HCT116 (cell line): ENCODE measurements at regions not wholly inside any gene's neighbourhood (a gene's known extent, or its start where the extent isn't known, plus 50 kb on each side); places are given as distances from the start of the nearest gene placed in this dataset.

Experiments used
- EGR1 ChIP-seq: IDR thresholded peaks from 2 replicates; pipeline ENCODE4 v1.6.1; 2012; ENCODE audit warnings: low read depth
- ELF1 ChIP-seq: IDR thresholded peaks from 2 replicates; pipeline ENCODE4 v1.6.1; 2012; ENCODE audit warnings: low read depth, borderline replicate concordance
- EZH2phosphoT487 ChIP-seq: fragments of 200-600 bp; IDR thresholded peaks from 2 replicates; pipeline ENCODE4 v1.6.1; 2018; ENCODE audit warnings: antibody characterized with exemption, borderline replicate concordance
- FOSL1 ChIP-seq: IDR thresholded peaks from 2 replicates; pipeline ENCODE4 v1.6.1; 2012; ENCODE audit warnings: low read depth
- POLR2A ChIP-seq: IDR thresholded peaks from 2 replicates; pipeline ENCODE4 v1.7.0; 2011; ENCODE audit warnings: borderline replicate concordance; ENCODE audit not compliant: insufficient read depth, insufficient read length; ENCODE audit errors: extremely low read depth
- POLR2AphosphoS5 ChIP-seq: IDR thresholded peaks from 2 replicates; pipeline ENCODE4 v1.6.1; 2011; ENCODE audit warnings: mild to moderate bottlenecking, low read depth, low read length, moderate library complexity
- RAD21 ChIP-seq: IDR thresholded peaks from 2 replicates; pipeline ENCODE4 v1.6.1; 2012; ENCODE audit warnings: low read depth, mild to moderate bottlenecking
- SIN3A ChIP-seq: IDR thresholded peaks from 2 replicates; pipeline ENCODE4 v1.6.1; 2012; ENCODE audit warnings: low read depth
- SP1 ChIP-seq: IDR thresholded peaks from 2 replicates; pipeline ENCODE4 v1.6.1; 2012; ENCODE audit warnings: low read depth
- YY1 ChIP-seq: IDR thresholded peaks from 2 replicates; pipeline ENCODE4 v1.6.1; 2011; ENCODE audit warnings: low read length, low read depth, moderate library complexity, mild to moderate bottlenecking; ENCODE audit not compliant: insufficient replicate concordance; ENCODE audit errors: extremely low read depth
- TF ChIP-seq, protein P1 (sequence below): IDR thresholded peaks from 2 replicates; pipeline ENCODE4 v1.6.1; 2012; ENCODE audit warnings: low read depth
- TF ChIP-seq, protein P2 (sequence below), 3 experiments: fragments of 200-600 bp in 1 of 3; sonication (generic) in 1 of 3; IDR thresholded peaks in 2 of 3; conservative IDR thresholded peaks in 1 of 3; 2 replicates each; pipeline ENCODE4 v1.5.1; 2012 to 2017; ENCODE audit warnings: low read depth in 2 of 3, low read length in 2 of 3, antibody characterized with exemption in 1 of 3, borderline replicate concordance in 1 of 3, control low read depth in 1 of 3, mild to moderate bottlenecking in 1 of 3, mixed read lengths in 1 of 3, mixed run types in 1 of 3, moderate library complexity in 1 of 3; ENCODE audit not compliant: insufficient read depth in 1 of 3
- TF ChIP-seq, protein P3 (sequence below): IDR thresholded peaks from 2 replicates; pipeline ENCODE4 v1.6.1; 2011; ENCODE audit warnings: mild to moderate bottlenecking, low read length, moderate library complexity; ENCODE audit not compliant: insufficient replicate concordance; ENCODE audit errors: extremely low read depth
- TF ChIP-seq, protein P4 (sequence below): IDR thresholded peaks from 2 replicates; pipeline ENCODE4 v1.6.1; 2012

DNA sequence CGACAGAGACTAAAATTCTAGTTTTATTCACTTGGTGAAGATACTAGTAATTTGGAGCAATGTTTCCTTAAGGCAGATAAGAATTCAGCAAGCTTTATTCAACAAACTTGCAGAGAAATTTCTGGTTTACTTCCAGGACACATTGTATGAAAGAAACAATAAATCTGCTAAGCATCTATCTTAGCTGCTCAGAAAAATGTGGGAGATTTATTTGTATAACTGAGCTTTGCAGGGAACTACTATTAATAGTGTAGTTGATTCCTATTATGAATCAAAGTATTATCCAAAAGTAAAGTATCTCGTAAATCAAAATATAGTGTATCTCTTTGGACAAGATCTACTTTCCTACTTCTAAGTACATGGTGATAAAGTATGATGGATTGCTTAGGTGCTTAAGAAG is 239.4 kb upstream of the TMTC1 start:
- TF ChIP-seq, protein P1, sequence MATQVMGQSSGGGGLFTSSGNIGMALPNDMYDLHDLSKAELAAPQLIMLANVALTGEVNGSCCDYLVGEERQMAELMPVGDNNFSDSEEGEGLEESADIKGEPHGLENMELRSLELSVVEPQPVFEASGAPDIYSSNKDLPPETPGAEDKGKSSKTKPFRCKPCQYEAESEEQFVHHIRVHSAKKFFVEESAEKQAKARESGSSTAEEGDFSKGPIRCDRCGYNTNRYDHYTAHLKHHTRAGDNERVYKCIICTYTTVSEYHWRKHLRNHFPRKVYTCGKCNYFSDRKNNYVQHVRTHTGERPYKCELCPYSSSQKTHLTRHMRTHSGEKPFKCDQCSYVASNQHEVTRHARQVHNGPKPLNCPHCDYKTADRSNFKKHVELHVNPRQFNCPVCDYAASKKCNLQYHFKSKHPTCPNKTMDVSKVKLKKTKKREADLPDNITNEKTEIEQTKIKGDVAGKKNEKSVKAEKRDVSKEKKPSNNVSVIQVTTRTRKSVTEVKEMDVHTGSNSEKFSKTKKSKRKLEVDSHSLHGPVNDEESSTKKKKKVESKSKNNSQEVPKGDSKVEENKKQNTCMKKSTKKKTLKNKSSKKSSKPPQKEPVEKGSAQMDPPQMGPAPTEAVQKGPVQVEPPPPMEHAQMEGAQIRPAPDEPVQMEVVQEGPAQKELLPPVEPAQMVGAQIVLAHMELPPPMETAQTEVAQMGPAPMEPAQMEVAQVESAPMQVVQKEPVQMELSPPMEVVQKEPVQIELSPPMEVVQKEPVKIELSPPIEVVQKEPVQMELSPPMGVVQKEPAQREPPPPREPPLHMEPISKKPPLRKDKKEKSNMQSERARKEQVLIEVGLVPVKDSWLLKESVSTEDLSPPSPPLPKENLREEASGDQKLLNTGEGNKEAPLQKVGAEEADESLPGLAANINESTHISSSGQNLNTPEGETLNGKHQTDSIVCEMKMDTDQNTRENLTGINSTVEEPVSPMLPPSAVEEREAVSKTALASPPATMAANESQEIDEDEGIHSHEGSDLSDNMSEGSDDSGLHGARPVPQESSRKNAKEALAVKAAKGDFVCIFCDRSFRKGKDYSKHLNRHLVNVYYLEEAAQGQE: no peak
- TF ChIP-seq EGR1 (no peak), EZH2phosphoT487 (no peak), YY1 (no peak), POLR2A (no peak), SIN3A (no peak), RAD21 (no peak), ELF1 (no peak), POLR2AphosphoS5 (no peak), FOSL1 (no peak), SP1 (no peak)
- TF ChIP-seq, protein P2, sequence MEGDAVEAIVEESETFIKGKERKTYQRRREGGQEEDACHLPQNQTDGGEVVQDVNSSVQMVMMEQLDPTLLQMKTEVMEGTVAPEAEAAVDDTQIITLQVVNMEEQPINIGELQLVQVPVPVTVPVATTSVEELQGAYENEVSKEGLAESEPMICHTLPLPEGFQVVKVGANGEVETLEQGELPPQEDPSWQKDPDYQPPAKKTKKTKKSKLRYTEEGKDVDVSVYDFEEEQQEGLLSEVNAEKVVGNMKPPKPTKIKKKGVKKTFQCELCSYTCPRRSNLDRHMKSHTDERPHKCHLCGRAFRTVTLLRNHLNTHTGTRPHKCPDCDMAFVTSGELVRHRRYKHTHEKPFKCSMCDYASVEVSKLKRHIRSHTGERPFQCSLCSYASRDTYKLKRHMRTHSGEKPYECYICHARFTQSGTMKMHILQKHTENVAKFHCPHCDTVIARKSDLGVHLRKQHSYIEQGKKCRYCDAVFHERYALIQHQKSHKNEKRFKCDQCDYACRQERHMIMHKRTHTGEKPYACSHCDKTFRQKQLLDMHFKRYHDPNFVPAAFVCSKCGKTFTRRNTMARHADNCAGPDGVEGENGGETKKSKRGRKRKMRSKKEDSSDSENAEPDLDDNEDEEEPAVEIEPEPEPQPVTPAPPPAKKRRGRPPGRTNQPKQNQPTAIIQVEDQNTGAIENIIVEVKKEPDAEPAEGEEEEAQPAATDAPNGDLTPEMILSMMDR (IDR thresholded peaks at IDR 0.05 in 2 of 3, conservative IDR thresholded peaks at IDR 0.05 in 1 of 3; ENCODE audit: borderline replicate concordance in 1 of 3, insufficient read depth in 1 of 3, low read depth in 2 of 3, low read length in 2 of 3): no peak
- TF ChIP-seq, protein P3, sequence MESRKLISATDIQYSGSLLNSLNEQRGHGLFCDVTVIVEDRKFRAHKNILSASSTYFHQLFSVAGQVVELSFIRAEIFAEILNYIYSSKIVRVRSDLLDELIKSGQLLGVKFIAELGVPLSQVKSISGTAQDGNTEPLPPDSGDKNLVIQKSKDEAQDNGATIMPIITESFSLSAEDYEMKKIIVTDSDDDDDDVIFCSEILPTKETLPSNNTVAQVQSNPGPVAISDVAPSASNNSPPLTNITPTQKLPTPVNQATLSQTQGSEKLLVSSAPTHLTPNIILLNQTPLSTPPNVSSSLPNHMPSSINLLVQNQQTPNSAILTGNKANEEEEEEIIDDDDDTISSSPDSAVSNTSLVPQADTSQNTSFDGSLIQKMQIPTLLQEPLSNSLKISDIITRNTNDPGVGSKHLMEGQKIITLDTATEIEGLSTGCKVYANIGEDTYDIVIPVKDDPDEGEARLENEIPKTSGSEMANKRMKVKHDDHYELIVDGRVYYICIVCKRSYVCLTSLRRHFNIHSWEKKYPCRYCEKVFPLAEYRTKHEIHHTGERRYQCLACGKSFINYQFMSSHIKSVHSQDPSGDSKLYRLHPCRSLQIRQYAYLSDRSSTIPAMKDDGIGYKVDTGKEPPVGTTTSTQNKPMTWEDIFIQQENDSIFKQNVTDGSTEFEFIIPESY: no peak
- TF ChIP-seq, protein P4, sequence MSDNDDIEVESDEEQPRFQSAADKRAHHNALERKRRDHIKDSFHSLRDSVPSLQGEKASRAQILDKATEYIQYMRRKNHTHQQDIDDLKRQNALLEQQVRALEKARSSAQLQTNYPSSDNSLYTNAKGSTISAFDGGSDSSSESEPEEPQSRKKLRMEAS: no peak
